NCI-H510A treated with DMSO at 0.1 percent for 48 hours (cell line): ENCODE measurements at regions not wholly inside any gene's neighbourhood (a gene's known extent, or its start where the extent isn't known, plus 50 kb on each side); places are given as distances from the start of the nearest gene placed in this dataset.

Source experiments
- DNase-seq: peaks from one replicate; lab custom pipeline; 2025; lab: John Stamatoyannopoulos, UW

GRCh38 chr13:33626407-33626806 lies 191.5 kb upstream of the RFC3 start:
- no peak for DNase-seq

GRCh38 chr13:33628662-33629061 lies 189.3 kb upstream of the RFC3 start:
- no peak for DNase-seq

GRCh38 chr13:33629605-33630360 lies 188.2 kb upstream of the RFC3 start:
- no peak for DNase-seq

- DNase-seq, result no peak
These were observed 184.0 kb upstream of the RFC3 start for GRCh38 chr13:33633701-33634545.

GRCh38 chr13:33634546-33634982 lies 183.4 kb upstream of the RFC3 start:
- no peak for DNase-seq

GRCh38 chr13:33636243-33636642 lies 181.7 kb upstream of the RFC3 start:
- DNase-seq, result no peak

- no peak for DNase-seq
These were observed 180.8 kb upstream of the RFC3 start for GRCh38 chr13:33636955-33637670.

GRCh38 chr13:33637978-33638743 lies 179.8 kb upstream of the RFC3 start:
- DNase-seq, result no peak

GRCh38 chr13:33639158-33639557 lies 178.8 kb upstream of the RFC3 start:
- no peak for DNase-seq

- no peak for DNase-seq
These were observed 178.3 kb upstream of the RFC3 start for GRCh38 chr13:33639626-33640080.

- DNase-seq, result no peak
These were observed 177.1 kb upstream of the RFC3 start for GRCh38 chr13:33640832-33641231.

- no peak for DNase-seq
These were observed 175.4 kb upstream of the RFC3 start for GRCh38 chr13:33642374-33643065.

- no peak for DNase-seq
These were observed 173.1 kb upstream of the RFC3 start for GRCh38 chr13:33644581-33645543.

GRCh38 chr13:33645591-33646554 lies 172.1 kb upstream of the RFC3 start:
- no peak for DNase-seq

GRCh38 chr13:33649212-33649878 lies 168.6 kb upstream of the RFC3 start:
- peak; percentile 59 for DNase-seq

- DNase-seq, result no peak
These were observed 166.2 kb upstream of the RFC3 start for GRCh38 chr13:33651766-33652165.

GRCh38 chr13:33657274-33657673 lies 160.7 kb upstream of the RFC3 start:
- no peak for DNase-seq

- no peak for DNase-seq
These were observed 158.5 kb upstream of the RFC3 start for GRCh38 chr13:33659466-33659865.
